Lung (tissue), 11 donors: ENCODE measurements at regions not wholly inside any gene's neighbourhood (a gene's known extent, or its start where the extent isn't known, plus 50 kb on each side); places are given as distances from the start of the nearest gene placed in this dataset.

ENCODE experiments used
- ATAC-seq: fragments of 200-7000 bp; cut with Tn5 transposase; one replicate; pipeline ENCODE4 v1.9.1; 2020; ENCODE audit warnings: moderate number of reproducible peaks; ENCODE audit not compliant: insufficient read depth, low FRiP score
- DNase-seq, 3 donors: peaks; one replicate each; pipeline ENCODE4 v3.0.0-alpha.2; 2013 to 2017
- H3K27ac ChIP-seq, 2 donors: one replicate each; pipeline ENCODE4 v1.5.1; 2013; ENCODE audit warnings: mild to moderate bottlenecking in 2 of 2, moderate library complexity in 2 of 2, control low read depth in 1 of 2, inconsistent platforms in 1 of 2, low read depth in 1 of 2, low read length in 1 of 2
- H3K27me3 ChIP-seq, 3 donors: one replicate each; pipeline ENCODE4 v1.5.1; 2013; ENCODE audit warnings: low read length in 2 of 3; ENCODE audit not compliant: control insufficient read depth in 3 of 3, insufficient read depth in 3 of 3
- H3K36me3 ChIP-seq, 4 donors: one replicate each; pipeline ENCODE4 v1.5.1; 2013; ENCODE audit warnings: low read length in 4 of 4, mild to moderate bottlenecking in 1 of 4, moderate library complexity in 1 of 4; ENCODE audit not compliant: control insufficient read depth in 4 of 4, insufficient read depth in 4 of 4
- H3K4me1 ChIP-seq, 5 donors: one replicate each; pipeline ENCODE4 v1.5.1; 2013; ENCODE audit warnings: low read length in 5 of 5, mild to moderate bottlenecking in 2 of 5, moderate library complexity in 1 of 5; ENCODE audit not compliant: control insufficient read depth in 5 of 5, insufficient read depth in 5 of 5
- H3K4me3 ChIP-seq: one replicate; pipeline ENCODE4 v1.5.1; 2013; ENCODE audit warnings: mild to moderate bottlenecking, control low read depth, moderate library complexity
- H3K9ac ChIP-seq, 2 donors: one replicate each; pipeline ENCODE4 v1.5.1; 2013; ENCODE audit warnings: low read length in 2 of 2, control low read depth in 1 of 2; ENCODE audit not compliant: insufficient read depth in 1 of 2
- H3K9me3 ChIP-seq, 4 donors: one replicate each; pipeline ENCODE4 v1.5.1; 2013; ENCODE audit warnings: low read length in 3 of 4, mild to moderate bottlenecking in 1 of 4, moderate library complexity in 1 of 4; ENCODE audit not compliant: control insufficient read depth in 4 of 4, insufficient read depth in 3 of 4
- CTCF ChIP-seq: IDR thresholded peaks from 2 replicates; pipeline ENCODE4 v1.5.1; 2012; ENCODE audit warnings: mild to moderate bottlenecking; ENCODE audit errors: control extremely low read depth, extremely low read depth
- WGBS, 2 donors: extraction: QIAGEN DNeasy Blood & Tissue Kit; methylation state at CpG; one replicate each; pipeline ENCODE4 v1.1.7; 2013; 5-methylcytosine and 5-hydroxymethylcytosine counted together
- donor health status: control.
- donor health status: control.
- donor health status: Bipolar disorder and iron deficiency.
- donor health status: healthy.
- donor health status: DM: yes; HTN: yes; CAD: no.

- no peak overlapping the region for H3K27ac ChIP-seq
- no peaks in the 10 kb centered on the region for H3K36me3 ChIP-seq
- TF ChIP-seq CTCF, result no peak
- H3K9ac ChIP-seq, result no peak overlapping the region
- no peaks in the 10 kb centered on the region for H3K27me3 ChIP-seq
- no peaks in the 10 kb centered on the region for H3K4me1 ChIP-seq
- H3K9me3 ChIP-seq, result no peaks in the 10 kb centered on the region
- DNase-seq, result no peak
- H3K4me3 ChIP-seq, result no peak overlapping the region
- no peak for ATAC-seq
Measured at GRCh38 chr3:82410366-82410765, 648.9 kb upstream of the GBE1 start.

GRCh38 chr3:82409842-82410241 is 648.4 kb upstream of the GBE1 start:
- ATAC-seq (no peak), DNase-seq (no peak)
- Histone ChIP-seq H3K27ac (no peak overlapping the region), H3K27me3 (no peaks in the 10 kb centered on the region), H3K9me3 (no peaks in the 10 kb centered on the region), H3K9ac (no peak overlapping the region), H3K4me1 (no peaks in the 10 kb centered on the region), H3K36me3 (no peaks in the 10 kb centered on the region), H3K4me3 (no peak overlapping the region)
- no peak for TF ChIP-seq CTCF
- WGBS, 2 donors, result 55 to 65% methylated on average over 1 of the region's 1 CpG

- Histone ChIP-seq H3K9ac (no peak overlapping the region), H3K4me1 (no peaks in the 10 kb centered on the region), H3K4me3 (no peak overlapping the region), H3K9me3 (no peaks in the 10 kb centered on the region), H3K27ac (no peak overlapping the region), H3K27me3 (no peaks in the 10 kb centered on the region), H3K36me3 (no peaks in the 10 kb centered on the region)
- ATAC-seq (no peak), DNase-seq (no peak)
- TF ChIP-seq CTCF, result no peak
Measured at GRCh38 chr3:82392203-82392775, 630.8 kb upstream of the GBE1 start.

GRCh38 chr3:82390868-82391267 is 629.4 kb upstream of the GBE1 start:
- Histone ChIP-seq H3K4me3 (no peak overlapping the region), H3K27me3 (no peaks in the 10 kb centered on the region), H3K4me1 (no peaks in the 10 kb centered on the region), H3K9me3 (no peaks in the 10 kb centered on the region), H3K36me3 (no peaks in the 10 kb centered on the region), H3K9ac (no peak overlapping the region), H3K27ac (no peak overlapping the region)
- no peak for ATAC-seq
- WGBS, 2 donors, result 80 to 84% methylated on average over 4 of the region's 4 CpGs
- no peak for DNase-seq
- no peak for TF ChIP-seq CTCF
